ENCODE measurements at regions not wholly inside any gene's neighbourhood (a gene's known extent, or its start where the extent isn't known, plus 50 kb on each side); places are given as distances from the start of the nearest gene placed in this dataset.

GRCh38 chr4:10348241-10348640 lies 109.0 kb downstream of the ZNF518B start:
- Histone ChIP-seq H3K4me1 (ENCODE audit: insufficient read depth, low read length) (no peaks in the 10 kb centered on the region), H3K4me2 (ENCODE audit: low read depth, low read length) (no peak overlapping the region), H3K27ac (ENCODE audit: extremely low read length, insufficient read depth, low read length) (no peak overlapping the region), H3K9ac (ENCODE audit: insufficient read depth, low read depth, low read length) (no peak overlapping the region), H3K79me2 (ENCODE audit: insufficient read depth, low read length) (no peaks in the 10 kb centered on the region), H3K36me3 (replicated peaks in 1 of 2; ENCODE audit: control insufficient read depth in 1 of 2, insufficient read depth in 2 of 2, low read length in 2 of 2) (no peaks in the 10 kb centered on the region), H2AFZ (ENCODE audit: low read length) (no peak overlapping the region), H3K4me3 (replicated peaks in 1 of 3; ENCODE audit: insufficient read depth in 1 of 3, low read depth in 2 of 3, low read length in 3 of 3) (no peak overlapping the region), H3K9me3 (ENCODE audit: low read length) (no peaks in the 10 kb centered on the region), H4K20me1 (ENCODE audit: insufficient read depth, low read length) (no peaks in the 10 kb centered on the region), H3K27me3 (ENCODE audit: control insufficient read depth in 1 of 2, insufficient read depth in 2 of 2, low read length in 2 of 2) (no peaks in the 10 kb centered on the region; a peak in 2 of 5 replicates)
- CTCF ChIA-PET (ENCODE audit: low intra/inter-chr PET ratio, low total read pairs): no interaction called here
- FAIRE-seq (no peak), ATAC-seq (no peak), DNase-seq (ENCODE audit: low spot score) (no peak)
- intact Hi-C loops (cut with micrococcal nuclease; ENCODE audit: unreplicated experiment): no loop called here
- POLR2A ChIA-PET: no interaction called here
- no TSS peak for BruUV-seq (replicated peaks)
- no peak for TF ChIP-seq SIN3A (IDR thresholded peaks at IDR 0.05; ENCODE audit: borderline replicate concordance, low read depth, low read length)
- no peak for TF ChIP-seq NFE2 (CRISPR knock-in tag; IDR thresholded peaks at IDR 0.05)
- TF ChIP-seq, protein P1, sequence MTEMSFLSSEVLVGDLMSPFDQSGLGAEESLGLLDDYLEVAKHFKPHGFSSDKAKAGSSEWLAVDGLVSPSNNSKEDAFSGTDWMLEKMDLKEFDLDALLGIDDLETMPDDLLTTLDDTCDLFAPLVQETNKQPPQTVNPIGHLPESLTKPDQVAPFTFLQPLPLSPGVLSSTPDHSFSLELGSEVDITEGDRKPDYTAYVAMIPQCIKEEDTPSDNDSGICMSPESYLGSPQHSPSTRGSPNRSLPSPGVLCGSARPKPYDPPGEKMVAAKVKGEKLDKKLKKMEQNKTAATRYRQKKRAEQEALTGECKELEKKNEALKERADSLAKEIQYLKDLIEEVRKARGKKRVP (CRISPR knock-in tag; IDR thresholded peaks at IDR 0.05): no peak
- no peak for TF ChIP-seq MATR3 (CRISPR knock-in tag; IDR thresholded peaks at IDR 0.05)
- no peak for TF ChIP-seq ZNF891 (CRISPR knock-in tag; IDR thresholded peaks at IDR 0.05)
- TF ChIP-seq FOXO4 (CRISPR knock-in tag; conservative IDR thresholded peaks at IDR 0.05): no peak
- no peak for TF ChIP-seq SRSF4 (IDR thresholded peaks at IDR 0.05; ENCODE audit: low read depth, low read length, poor library complexity, severe bottlenecking)
- no peak for TF ChIP-seq ZNF780A (CRISPR knock-in tag; IDR thresholded peaks at IDR 0.05)
- no peak for TF ChIP-seq ZZZ3 (CRISPR knock-in tag; IDR thresholded peaks at IDR 0.05; ENCODE audit: borderline replicate concordance)
- in situ Hi-C loops (cut with HindIII; ENCODE audit: extremely low pct_ligation_motif_present, low pct_unique_long_range_greater_than_20kb): no loop called here
